Right lobe of liver (tissue), 6 donors: ENCODE measurements at regions not wholly inside any gene's neighbourhood (a gene's known extent, or its start where the extent isn't known, plus 50 kb on each side); places are given as distances from the start of the nearest gene placed in this dataset.
A peak's percentile ranks its signal among the peaks of the same experiment; 100 is the strongest.

ENCODE experiments used
- ATAC-seq, 4 donors: fragments of 200-7000 bp; cut with Tn5 transposase; one replicate each; pipeline ENCODE4 v1.9.1; 2020; ENCODE audit warnings: mild to moderate bottlenecking in 4 of 4, moderate library complexity in 4 of 4
- DNase-seq, 3 donors: peaks; one replicate each; pipeline ENCODE4 v3.0.0-alpha.2; 2020
- H3K27ac ChIP-seq, 3 donors: fragments of 200-600 bp; one replicate each; pipeline ENCODE4 v1.8.0; 2022
- H3K27me3 ChIP-seq, 2 donors: fragments of 200-600 bp; one replicate each; pipeline ENCODE4 v1.8.0; 2022
- H3K36me3 ChIP-seq, 4 donors: fragments of 200-600 bp; sonication (generic) in 1 of 4; one replicate each; pipeline versions ENCODE4 v1.5.1 to v1.8.0; 2017 to 2022; ENCODE audit warnings: control low read depth in 1 of 4
- H3K4me1 ChIP-seq, 4 donors: fragments of 200-600 bp; sonication (generic) in 1 of 4; one replicate each; pipeline versions ENCODE4 v1.5.1 to v1.8.0; 2017 to 2022; ENCODE audit warnings: control low read depth in 1 of 4
- H3K4me3 ChIP-seq, 3 donors: fragments of 200-600 bp; one replicate each; pipeline ENCODE4 v1.8.0; 2022
- H3K9me3 ChIP-seq, 4 donors: fragments of 200-600 bp; sonication (generic) in 1 of 4; one replicate each; pipeline versions ENCODE4 v1.5.1 to v1.8.0; 2017 to 2022; ENCODE audit warnings: control low read depth in 1 of 4
- CTCF ChIP-seq, 4 donors: fragments of 200-600 bp in 3 of 4; fragments of 450-650 bp in 1 of 4; IDR thresholded peaks; one replicate each; pipeline versions ENCODE4 v1.5.1 to v1.8.0; 2016 to 2022; ENCODE audit warnings: antibody characterized with exemption in 4 of 4, mild to moderate bottlenecking in 2 of 4
- POLR2A ChIP-seq: fragments of 450-650 bp; IDR thresholded peaks from one replicate; pipeline ENCODE4 v1.6.1; 2017; ENCODE audit warnings: antibody characterized with exemption, mild to moderate bottlenecking
- WGBS: methylation state at CpG from one replicate; pipeline ENCODE4 v1.1.6; 2018; ENCODE audit warnings: low coverage, low lambda C conversion rate; ENCODE audit not compliant: insufficient coverage; ENCODE audit errors: missing lambda C conversion rate; 5-methylcytosine and 5-hydroxymethylcytosine counted together
- intact Hi-C, 2 donors: fragments of 100-400 bp; cut with DNase I; formaldehyde crosslinking; loops; one replicate each; pipeline versions ENCODE4 v1.11.2 to v1.14.1; 2022
- donor health status: DM: no; HTN: yes; CAD: no.
- donor health status: DM: no; HTN: no; CAD: no.
- donor health status: DM: no; HTN: no; CAD: no.
- donor health status: DM: no; HTN: yes; CAD: no.
- donor health status: DM: no; HTN: yes; CAD: no.

- Histone ChIP-seq H3K4me1 (no peaks in the 10 kb centered on the region), H3K27ac (no peak overlapping the region), H3K36me3 (no peaks in the 10 kb centered on the region), H3K27me3 (no peaks in the 10 kb centered on the region), H3K9me3 (no peaks in the 10 kb centered on the region), H3K4me3 (no peak overlapping the region)
- TF ChIP-seq CTCF (IDR thresholded peaks at IDR 0.05) = no peak
- no peak for TF ChIP-seq POLR2A
- intact Hi-C loops = no loop called here
- no peak for ATAC-seq
- no peak for DNase-seq
- 45% methylated on average over 4 of the region's 4 CpGs for whole genome bisulfite sequencing
Observed at GRCh38 chr20:42020316-42020715, 402.1 kb upstream of the CHD6 start.

- TF ChIP-seq POLR2A (no peak), CTCF (IDR thresholded peaks at IDR 0.05) (peak in 3 of 4 donors; percentile 15 to 42 (median 23))
- no peaks in the 10 kb centered on the region for H3K9me3 ChIP-seq
- intact Hi-C loops = no loop called here
- DNase-seq (no peak), ATAC-seq (peak in 1 of 4 donors; percentile 29)
- H3K27me3 ChIP-seq = no peaks in the 10 kb centered on the region
- H3K27ac ChIP-seq = no peak overlapping the region
- H3K36me3 ChIP-seq = no peaks in the 10 kb centered on the region
- no peak overlapping the region for H3K4me3 ChIP-seq
- no peaks in the 10 kb centered on the region for H3K4me1 ChIP-seq
Observed at GRCh38 chr20:42018979-42019378, 400.8 kb upstream of the CHD6 start.

- intact Hi-C loops = no loop called here
- no peak overlapping the region for H3K27ac ChIP-seq
- WGBS = 30% methylated on average over 3 of the region's 3 CpGs
- H3K4me1 ChIP-seq = no peaks in the 10 kb centered on the region
- H3K9me3 ChIP-seq = no peaks in the 10 kb centered on the region
- DNase-seq (no peak), ATAC-seq (no peak)
- no peak for TF ChIP-seq POLR2A
- no peak for TF ChIP-seq CTCF (IDR thresholded peaks at IDR 0.05)
- H3K27me3 ChIP-seq = no peaks in the 10 kb centered on the region
- H3K4me3 ChIP-seq = no peak overlapping the region
- no peaks in the 10 kb centered on the region for H3K36me3 ChIP-seq
Observed at GRCh38 chr20:42010090-42010489, 391.9 kb upstream of the CHD6 start.

- WGBS = 54% methylated on average over 4 of the region's 4 CpGs
- ATAC-seq (no peak), DNase-seq (no peak)
- intact Hi-C loops = no loop called here
- H3K4me3 ChIP-seq = no peak overlapping the region
- H3K27ac ChIP-seq = no peak overlapping the region
- no peaks in the 10 kb centered on the region for H3K27me3 ChIP-seq
- no peaks in the 10 kb centered on the region for H3K9me3 ChIP-seq
- no peaks in the 10 kb centered on the region for H3K36me3 ChIP-seq
- TF ChIP-seq POLR2A = no peak
- TF ChIP-seq CTCF (IDR thresholded peaks at IDR 0.05) = no peak
- no peaks in the 10 kb centered on the region for H3K4me1 ChIP-seq
Observed at GRCh38 chr20:42007251-42007650, 389.1 kb upstream of the CHD6 start.

GRCh38 chr20:42005211-42005610, 387.0 kb upstream of the CHD6 start:
- DNase-seq = no peak
- Histone ChIP-seq H3K4me3 (no peak overlapping the region), H3K36me3 (no peaks in the 10 kb centered on the region), H3K27ac (no peak overlapping the region), H3K9me3 (no peaks in the 10 kb centered on the region), H3K4me1 (no peaks in the 10 kb centered on the region), H3K27me3 (no peaks in the 10 kb centered on the region)
- TF ChIP-seq POLR2A (no peak), CTCF (IDR thresholded peaks at IDR 0.05) (no peak)
- no peak for ATAC-seq
- intact Hi-C loops = no loop called here
